IPS-18c (cell line): ENCODE measurements at regions not wholly inside any gene's neighbourhood (a gene's known extent, or its start where the extent isn't known, plus 50 kb on each side); places are given as distances from the start of the nearest gene placed in this dataset.

Source experiments
- H3K4me3 ChIP-seq: 2 replicates; pipeline ENCODE4 v1.7.0; 2013; ENCODE audit warnings: low read depth, mild to moderate bottlenecking, low read length, moderate library complexity; ENCODE audit not compliant: insufficient read depth
- H3K9me3 ChIP-seq: one replicate; pipeline ENCODE4 v1.6.1; 2013; ENCODE audit warnings: mild to moderate bottlenecking, low read length, moderate library complexity; ENCODE audit not compliant: control insufficient read depth, insufficient read depth

DNA sequence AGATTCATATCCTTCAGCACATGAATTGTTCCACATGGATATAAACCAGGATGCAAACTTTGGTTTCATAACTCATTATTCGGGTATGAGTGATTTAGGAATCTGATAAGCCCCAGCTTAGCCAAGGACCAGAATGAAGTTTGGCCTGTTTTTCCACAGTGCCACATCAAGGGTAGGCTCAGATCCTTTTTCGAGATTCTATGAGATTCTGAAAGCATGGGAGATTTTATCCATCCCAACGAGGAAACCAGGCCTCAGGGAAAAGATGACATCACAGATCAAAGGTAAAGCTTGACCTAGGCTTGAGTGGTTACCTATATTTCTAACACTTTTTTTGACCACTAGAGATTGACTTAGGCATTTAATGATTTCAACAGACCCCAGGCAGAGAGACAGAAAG lies 590.8 kb upstream of the PKDCC start:
- H3K4me3 ChIP-seq: no peak overlapping the region
- H3K9me3 ChIP-seq: no peaks in the 10 kb centered on the region

DNA sequence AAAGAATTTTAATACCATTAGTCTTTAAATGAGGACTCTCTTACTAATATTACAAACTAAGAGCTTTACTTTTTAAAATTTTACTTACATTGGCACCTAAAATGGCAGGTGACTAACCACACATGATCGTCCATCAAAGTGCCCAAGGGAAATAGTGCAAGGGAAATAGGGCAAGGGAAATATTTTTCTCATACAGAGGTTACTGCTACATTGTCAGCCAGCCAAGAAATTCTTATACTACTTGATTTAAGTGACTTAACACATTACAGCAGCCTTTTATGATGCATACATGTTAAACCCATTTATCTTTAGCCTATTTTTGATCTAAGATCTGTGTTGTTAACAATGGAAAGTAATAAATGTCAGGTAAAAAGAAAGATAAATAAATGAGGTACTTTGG lies 587.2 kb upstream of the PKDCC start:
- no peak overlapping the region for H3K4me3 ChIP-seq
- no peaks in the 10 kb centered on the region for H3K9me3 ChIP-seq

DNA sequence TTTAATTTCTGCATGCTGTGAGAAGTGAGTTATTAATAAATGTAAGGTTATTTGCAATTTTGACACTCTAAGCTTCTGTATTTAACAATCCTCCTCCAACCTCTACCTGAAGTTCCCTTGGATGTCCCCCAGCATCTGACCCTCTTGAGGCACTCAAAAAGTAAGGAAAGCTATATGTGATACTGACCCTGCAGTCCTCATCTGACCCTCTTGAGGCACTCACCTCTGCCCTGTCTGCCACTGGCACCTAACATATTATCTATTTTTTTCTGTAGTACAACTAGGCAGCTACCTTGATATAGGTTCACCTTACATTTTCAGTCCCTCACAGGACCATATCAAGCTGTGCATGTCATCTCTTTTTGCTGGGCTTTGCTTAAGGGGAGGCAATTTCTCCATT lies 583.4 kb upstream of the PKDCC start:
- Histone ChIP-seq H3K4me3 (no peak overlapping the region), H3K9me3 (no peaks in the 10 kb centered on the region)

DNA sequence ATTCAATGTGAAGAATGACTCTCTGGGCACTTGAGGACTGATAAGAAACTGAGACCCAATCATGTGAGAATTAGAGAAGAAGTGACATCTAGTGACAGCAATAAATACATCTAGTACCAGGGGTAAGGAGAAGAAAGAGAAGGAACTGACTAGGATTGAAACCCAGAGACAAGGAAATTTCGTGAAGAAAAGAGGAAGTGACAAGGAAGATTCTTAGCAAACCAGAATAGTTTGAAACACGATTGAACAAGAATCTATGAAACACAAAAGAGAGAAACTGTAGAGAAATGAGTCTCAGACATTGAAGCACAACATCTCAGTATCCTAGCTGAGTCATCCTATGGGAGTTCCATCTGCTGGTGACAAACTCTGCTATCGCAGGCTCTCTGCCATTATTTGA lies 571.9 kb upstream of the PKDCC start:
- H3K4me3 ChIP-seq: no peak overlapping the region

DNA sequence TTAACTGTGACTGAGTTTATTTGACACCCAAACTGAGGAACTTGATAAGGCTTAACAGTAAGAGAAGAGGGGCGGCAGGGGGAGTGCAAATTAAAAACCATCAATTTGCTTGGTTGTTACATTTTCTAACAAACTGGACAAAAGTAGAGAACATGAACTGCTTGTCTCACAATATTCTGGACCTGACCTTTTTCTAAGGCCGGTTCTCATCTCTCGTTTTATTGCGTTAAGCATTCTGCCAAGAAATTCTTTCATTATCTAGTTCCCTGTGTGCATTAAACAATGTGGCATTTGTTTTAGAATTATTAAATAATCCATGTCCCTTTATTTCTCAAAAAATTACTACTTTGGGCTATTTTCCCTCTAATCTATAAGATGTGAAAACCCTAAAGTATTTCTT lies 565.2 kb upstream of the PKDCC start:
- no peaks in the 10 kb centered on the region for H3K9me3 ChIP-seq
- no peak overlapping the region for H3K4me3 ChIP-seq

More for the DNA sequence above, 571.9 kb upstream of the PKDCC start:
- peaks cover 3% of the 10 kb centered on the region for H3K9me3 ChIP-seq

DNA sequence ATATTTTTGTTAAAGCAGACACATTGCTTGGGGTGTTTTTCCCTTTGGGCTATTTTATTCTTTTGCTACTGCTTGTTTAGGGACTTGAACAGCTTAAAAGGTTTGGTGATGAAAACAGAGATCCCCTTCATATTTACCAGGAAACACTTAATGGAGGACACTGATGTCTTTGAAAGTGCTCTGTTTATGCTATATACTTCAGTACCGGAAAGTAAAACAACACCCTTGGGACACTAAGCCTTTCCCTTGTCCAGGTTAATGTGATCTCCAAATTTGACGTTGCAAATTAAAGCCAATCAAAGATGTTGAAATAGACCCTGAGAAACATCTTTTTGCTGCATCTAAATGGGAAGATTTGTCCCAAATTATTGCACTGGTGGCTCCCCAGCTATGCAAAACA lies 564.6 kb upstream of the PKDCC start:
- no peak overlapping the region for H3K4me3 ChIP-seq
- H3K9me3 ChIP-seq: no peaks in the 10 kb centered on the region

DNA sequence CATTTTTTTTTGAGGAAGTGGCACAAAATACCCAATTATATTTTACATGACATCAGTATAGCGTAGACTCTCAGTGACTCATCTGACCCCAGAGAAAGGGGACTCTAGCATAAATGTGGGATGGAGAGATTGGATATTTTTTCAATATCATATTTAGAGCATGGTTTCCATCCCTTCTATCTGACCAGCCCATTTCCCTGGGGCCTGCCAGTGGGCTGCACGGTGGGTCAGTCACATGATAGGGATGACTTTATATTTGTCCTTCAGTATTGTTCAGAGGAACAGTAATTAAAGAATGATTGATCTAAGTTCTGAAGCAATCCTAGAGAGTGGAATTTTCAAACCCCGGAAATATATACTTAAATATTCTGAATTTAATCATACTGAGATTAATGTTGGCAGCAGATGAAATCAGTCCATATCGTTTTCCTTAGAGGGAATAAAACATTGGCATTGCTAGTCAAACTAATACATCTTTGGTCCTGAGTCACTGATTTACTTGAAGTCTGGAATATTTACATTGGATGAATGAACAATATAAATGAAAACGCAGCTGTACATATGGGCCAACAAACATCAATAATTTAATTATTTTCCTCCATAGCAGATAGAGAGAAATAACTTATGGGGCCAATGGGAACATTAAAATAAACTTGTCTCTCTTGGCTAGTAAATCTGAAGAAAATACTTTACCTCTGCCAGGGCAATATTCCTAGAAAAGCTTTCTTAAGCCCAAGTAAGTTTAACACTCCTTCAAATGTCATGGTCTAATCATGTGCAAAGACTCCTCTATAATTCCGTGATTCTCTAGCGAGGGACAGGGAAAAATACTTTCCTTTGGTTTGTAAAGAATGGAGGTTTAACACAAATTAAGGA lies 563.6 kb upstream of the PKDCC start:
- Histone ChIP-seq H3K4me3 (no peak overlapping the region), H3K9me3 (no peaks in the 10 kb centered on the region)

DNA sequence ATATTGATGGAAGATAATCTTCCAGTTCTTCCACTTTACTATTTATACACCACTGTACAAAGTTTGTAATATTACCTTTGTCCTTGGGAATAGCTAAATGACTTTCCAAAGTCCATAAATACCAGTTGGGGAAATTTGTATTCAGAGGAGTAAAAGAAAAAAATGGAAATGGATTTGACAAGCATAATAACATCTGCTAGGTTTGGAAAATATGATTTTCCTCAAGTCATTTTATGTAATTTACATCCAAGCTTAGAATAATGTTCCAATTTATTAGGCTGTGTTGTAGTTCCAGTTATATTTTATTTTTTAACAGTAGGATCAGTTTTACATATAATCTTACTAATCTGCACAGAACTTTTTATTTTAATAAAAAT lies 563.0 kb upstream of the PKDCC start:
- Histone ChIP-seq H3K9me3 (no peaks in the 10 kb centered on the region), H3K4me3 (no peak overlapping the region)

DNA sequence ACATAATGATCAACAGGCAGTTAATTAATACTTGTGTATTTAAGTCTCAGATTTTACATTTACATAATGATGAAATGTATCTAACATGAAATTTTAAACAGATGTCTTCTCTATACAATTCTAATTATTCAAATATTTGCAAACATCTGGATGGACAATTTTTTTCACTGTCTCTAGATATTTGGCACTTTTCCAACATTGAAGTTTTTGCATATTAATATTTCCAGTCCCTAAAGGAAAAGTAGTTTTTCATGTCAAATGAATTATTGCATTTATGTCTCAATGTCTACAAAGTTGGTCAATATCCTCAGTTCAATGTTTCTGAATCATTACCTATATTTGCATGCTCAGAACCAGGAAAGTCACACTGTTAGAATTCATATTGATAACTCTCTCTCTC lies 560.9 kb upstream of the PKDCC start:
- Histone ChIP-seq H3K4me3 (no peak overlapping the region), H3K9me3 (no peaks in the 10 kb centered on the region)

DNA sequence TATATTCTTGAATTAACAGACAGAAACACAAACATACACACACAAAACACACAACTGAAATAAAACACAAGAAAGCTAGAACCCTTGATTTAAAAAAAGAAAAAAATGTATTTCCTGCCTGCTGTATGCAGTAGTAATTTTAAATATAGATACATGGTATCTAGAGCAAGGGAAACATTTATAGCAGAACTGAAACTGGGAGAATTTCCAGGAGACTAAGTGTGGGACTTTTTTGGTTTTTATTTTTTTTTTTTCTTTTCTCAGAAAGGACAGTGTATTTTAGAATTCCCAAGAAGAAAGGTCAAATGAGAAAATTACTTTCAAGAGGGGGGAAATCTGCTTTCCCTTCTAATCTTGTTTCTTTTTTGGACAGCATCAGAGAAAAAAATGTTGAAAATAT lies 558.9 kb upstream of the PKDCC start:
- Histone ChIP-seq H3K4me3 (no peak overlapping the region), H3K9me3 (peaks cover 5% of the 10 kb centered on the region)

DNA sequence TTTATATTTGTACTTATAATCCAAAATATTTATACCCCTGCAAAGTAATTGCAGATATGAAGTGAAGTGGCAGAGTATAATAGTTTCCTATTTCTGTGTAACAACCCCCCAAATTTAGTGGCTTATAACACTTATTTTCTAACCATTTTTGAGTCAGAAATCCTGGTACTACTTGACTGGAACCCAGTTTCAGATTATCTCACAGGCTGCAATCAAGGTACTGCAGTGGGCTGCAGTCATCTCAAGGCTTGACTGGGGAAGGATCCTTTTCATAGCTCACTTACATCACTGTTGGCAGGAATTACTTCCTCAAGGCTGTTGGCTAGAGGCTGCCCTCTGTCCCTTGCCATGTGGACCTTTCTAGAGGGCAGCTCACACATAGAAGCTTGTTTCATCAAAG lies 558.2 kb upstream of the PKDCC start:
- Histone ChIP-seq H3K4me3 (no peak overlapping the region), H3K9me3 (peaks cover 12% of the 10 kb centered on the region)

DNA sequence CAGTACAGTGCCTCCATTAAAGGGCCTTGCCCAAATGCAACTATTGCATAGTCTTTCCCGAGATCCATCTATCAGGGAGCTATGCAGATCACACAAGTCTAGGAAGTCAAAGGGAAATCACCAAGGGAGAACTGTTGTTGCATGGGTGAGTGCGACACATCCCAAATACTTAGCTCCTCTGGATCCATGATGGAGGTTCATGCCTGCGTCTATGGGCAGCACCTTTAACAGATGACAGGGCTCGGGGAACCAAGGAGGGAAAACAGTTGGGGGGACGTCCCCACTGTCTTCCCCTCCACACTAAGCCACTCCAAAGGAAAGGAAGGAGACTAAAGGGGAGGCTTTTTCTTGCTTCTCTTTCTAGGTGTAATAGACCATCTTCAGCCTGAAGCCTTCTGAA lies 552.8 kb upstream of the PKDCC start:
- peaks cover 17% of the 10 kb centered on the region for H3K9me3 ChIP-seq
- no peak overlapping the region for H3K4me3 ChIP-seq

DNA sequence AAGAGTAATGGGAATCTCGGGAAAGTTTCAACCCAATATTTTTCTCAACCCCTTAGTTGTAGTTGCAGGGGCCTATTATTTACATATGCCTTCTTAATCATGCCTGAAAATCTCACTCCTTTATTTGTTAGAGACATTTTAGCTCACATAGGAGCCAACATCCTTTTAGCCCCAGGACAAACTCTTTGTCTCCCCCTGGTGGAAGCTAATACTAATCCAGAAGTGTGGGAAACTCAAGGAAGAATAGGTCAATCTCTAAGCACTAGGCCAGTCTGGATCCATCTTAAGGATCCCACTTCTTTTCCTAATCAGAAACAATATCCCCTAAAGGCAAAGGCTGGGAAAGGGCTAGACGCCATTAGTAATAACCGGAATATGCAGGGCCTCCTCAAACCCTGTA lies 550.9 kb upstream of the PKDCC start:
- no peak overlapping the region for H3K4me3 ChIP-seq
- H3K9me3 ChIP-seq: peaks cover 17% of the 10 kb centered on the region

DNA sequence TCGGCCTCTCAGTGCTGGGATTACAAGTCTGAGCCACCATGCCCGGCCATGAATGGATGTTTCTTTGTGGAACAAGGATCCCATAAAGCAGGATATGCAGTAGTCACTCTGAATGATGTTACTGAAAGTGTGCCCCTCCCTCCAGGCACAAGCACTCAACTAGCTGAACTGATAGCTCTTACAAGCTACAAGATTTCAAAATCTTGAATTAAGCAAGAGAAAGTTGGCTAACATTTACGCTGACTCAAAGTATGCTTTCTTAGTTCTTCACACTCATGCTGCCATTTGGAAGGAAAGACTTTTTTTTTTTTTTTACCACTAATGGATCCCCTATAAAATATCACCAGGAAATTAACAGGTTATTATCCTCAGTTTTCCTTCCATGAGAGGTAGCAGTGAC lies 549.0 kb upstream of the PKDCC start:
- no peak overlapping the region for H3K4me3 ChIP-seq
- peaks cover 12% of the 10 kb centered on the region for H3K9me3 ChIP-seq

DNA sequence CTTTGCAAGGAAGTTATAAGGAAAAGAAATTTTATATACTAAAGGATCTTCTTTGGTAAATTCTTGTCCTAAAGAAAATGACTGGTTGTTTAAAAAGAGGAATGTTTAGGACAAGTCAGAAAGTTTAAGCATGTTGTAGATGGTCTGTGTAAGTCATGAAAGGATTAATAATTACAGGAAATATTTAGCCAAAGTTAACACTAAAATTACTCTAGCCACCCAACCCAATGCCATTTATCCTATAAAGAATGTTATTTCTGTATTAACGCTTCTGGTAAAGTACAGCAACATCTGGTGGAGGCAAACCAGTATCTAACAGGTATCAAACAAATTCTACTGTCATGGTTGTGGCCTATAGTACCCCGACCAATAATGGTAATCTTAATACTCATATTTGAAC lies 546.9 kb upstream of the PKDCC start:
- no peak overlapping the region for H3K4me3 ChIP-seq
- no peaks in the 10 kb centered on the region for H3K9me3 ChIP-seq

DNA sequence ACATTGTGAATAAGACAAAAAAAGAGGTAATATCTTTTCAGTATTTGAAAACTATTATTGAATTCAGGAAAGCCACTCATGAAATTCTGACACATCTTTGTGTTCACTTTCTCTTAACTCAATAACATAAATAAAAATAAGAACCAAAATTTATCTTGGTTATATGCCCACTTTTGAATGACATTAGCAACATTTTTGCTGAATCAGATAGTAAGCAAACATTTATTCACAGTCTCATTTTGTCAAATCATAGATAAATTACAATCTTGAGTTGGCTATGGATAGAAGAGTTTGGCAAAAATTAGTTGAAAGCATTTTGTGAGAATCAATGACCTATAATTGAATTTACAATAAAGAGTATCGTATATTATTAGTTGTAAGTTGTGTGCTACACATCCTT lies 545.1 kb upstream of the PKDCC start:
- no peak overlapping the region for H3K4me3 ChIP-seq
- H3K9me3 ChIP-seq: no peaks in the 10 kb centered on the region

DNA sequence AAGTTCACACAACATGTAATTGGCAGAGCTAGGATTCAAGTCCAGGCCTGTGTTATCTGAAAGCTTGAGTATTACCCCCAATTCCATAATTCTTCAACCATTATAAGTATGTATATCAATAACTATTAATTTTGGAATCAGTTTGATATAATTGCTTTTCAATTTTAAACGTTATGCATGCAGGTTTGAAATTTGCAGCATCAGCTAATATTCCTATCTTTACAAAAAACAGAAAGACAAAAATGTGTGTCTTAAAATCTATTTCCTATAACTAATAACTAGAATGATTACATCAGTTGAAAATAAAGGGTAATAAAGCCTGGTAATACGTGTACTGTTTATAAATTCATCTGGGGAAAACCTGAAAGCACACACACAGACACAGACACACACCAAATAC lies 543.3 kb upstream of the PKDCC start:
- Histone ChIP-seq H3K9me3 (no peaks in the 10 kb centered on the region), H3K4me3 (no peak overlapping the region)

DNA sequence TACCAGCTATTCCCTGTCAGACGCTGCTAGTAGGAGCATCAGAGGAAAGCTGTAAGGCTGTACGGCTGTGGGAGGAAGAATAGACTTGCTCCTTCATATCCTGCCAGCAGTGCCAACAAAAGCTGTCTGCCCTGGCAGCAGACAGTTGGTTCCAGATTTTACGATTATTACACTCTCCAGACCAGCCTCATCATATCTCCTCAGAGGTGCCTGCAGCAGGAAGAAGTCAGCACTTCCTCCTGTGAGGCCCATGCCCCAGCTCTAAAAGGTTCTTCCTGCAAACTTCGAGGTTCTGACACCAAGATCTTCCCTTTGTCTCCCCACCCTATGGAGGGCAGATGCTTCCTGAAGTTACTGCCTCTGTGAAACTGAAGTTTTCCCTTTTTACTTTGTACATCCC lies 537.7 kb upstream of the PKDCC start:
- Histone ChIP-seq H3K4me3 (no peak overlapping the region), H3K9me3 (no peaks in the 10 kb centered on the region)

DNA sequence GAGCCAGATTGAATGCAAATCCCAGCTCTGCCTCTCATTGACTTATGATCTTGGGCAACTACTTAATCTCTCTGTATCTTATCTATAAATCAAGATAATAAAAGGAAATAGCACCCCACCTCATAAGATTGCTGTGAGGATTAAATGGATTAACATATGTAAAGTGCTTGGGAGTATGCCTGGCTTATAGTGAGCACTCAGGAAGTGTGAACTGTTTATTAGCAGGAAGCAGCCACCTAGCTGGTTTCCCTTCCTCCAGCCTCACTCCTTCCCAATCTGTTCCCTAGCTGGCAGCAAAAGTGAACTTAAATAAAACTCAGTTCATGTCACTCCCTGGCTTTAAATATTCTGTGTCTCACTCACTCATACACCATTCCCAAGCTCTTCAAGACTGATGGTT lies 526.6 kb upstream of the PKDCC start:
- no peaks in the 10 kb centered on the region for H3K9me3 ChIP-seq
- H3K4me3 ChIP-seq: no peak overlapping the region
